Astrocyte of the cerebellum (primary cell): ENCODE measurements at regions not wholly inside any gene's neighbourhood (a gene's known extent, or its start where the extent isn't known, plus 50 kb on each side); places are given as distances from the start of the nearest gene placed in this dataset.

Source experiments
- DNase-seq: peaks from one replicate; pipeline ENCODE4 v3.0.0-alpha.2; 2011; ENCODE audit warnings: low read depth
- H3K4me3 ChIP-seq: 2 replicates; pipeline ENCODE4 v1.5.1; 2011; ENCODE audit warnings: mild to moderate bottlenecking, low read depth, low read length, moderate library complexity
- in situ Hi-C: cut with HindIII; loops from 2 replicates; pipeline ENCODE4 v1.10.0; 2017; ENCODE audit warnings: low sequenced_read_pairs
- TF ChIP-seq, protein P1 (sequence below): IDR thresholded peaks from 2 replicates; pipeline ENCODE4 v1.5.1; 2012; ENCODE audit warnings: low read length, low read depth, moderate library complexity, mild to moderate bottlenecking; ENCODE audit errors: missing control alignments

DNA sequence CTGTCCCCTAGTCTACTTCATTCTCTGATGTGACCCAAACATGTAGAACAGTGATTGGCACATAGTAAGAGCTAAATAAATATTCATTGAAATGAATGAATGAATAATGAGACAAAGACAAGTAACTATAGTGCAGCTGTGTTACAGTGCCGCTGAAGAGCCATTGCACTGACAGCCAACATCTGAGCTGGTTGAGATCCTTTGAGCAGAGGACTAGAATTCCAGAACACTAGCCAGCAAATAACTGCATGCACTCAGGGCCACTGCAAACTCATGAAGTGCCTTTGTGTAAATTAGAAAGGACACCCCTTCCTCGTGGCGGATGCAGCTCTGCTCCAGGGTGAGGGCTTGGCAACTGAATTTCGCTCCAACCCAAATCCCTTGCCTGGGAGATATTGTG is 230.3 kb upstream of the CDYL start:
- no peak for DNase-seq
- in situ Hi-C loops, result no loop called here
- no peak overlapping the region for H3K4me3 ChIP-seq
- TF ChIP-seq, protein P1, sequence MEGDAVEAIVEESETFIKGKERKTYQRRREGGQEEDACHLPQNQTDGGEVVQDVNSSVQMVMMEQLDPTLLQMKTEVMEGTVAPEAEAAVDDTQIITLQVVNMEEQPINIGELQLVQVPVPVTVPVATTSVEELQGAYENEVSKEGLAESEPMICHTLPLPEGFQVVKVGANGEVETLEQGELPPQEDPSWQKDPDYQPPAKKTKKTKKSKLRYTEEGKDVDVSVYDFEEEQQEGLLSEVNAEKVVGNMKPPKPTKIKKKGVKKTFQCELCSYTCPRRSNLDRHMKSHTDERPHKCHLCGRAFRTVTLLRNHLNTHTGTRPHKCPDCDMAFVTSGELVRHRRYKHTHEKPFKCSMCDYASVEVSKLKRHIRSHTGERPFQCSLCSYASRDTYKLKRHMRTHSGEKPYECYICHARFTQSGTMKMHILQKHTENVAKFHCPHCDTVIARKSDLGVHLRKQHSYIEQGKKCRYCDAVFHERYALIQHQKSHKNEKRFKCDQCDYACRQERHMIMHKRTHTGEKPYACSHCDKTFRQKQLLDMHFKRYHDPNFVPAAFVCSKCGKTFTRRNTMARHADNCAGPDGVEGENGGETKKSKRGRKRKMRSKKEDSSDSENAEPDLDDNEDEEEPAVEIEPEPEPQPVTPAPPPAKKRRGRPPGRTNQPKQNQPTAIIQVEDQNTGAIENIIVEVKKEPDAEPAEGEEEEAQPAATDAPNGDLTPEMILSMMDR, result no peak

DNA sequence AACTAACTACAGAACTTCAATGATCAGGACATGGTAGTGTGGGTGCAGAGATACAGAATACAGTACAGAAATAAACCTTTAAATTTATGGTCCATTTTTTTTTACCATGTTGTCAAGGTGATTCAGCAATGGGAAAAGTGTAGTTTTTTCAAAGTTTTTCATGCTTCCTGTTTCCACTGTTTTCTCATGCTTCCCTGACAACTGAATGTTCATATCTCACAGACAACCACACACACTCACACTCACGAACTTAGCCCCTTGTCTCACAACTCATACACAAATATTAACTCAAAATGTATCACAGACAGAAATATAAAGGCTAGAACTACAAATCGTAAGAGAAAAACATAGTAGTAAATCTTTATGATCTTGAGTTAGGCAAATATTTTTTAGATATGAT is 232.6 kb upstream of the CDYL start:
- in situ Hi-C loops, result no loop called here
- no peak overlapping the region for H3K4me3 ChIP-seq
- no peak for DNase-seq
- TF ChIP-seq, protein P1, result no peak

DNA sequence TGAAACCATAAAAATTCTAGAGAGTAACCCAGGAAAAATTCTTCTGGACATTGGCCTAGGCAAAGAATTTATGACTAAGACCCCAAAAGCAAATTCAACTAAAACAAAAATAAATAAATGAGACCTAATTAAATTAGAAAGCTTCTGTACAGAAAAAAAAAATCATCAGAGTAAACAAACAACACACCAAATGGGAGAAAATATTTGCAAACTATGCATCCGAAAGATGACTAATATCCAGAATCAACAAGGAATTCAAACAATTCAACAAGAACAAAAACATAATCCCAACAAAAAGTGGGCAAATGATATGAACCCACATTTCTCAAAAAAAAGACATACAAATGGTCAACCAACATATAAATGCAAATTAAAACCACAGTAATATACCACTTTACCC is 242.6 kb upstream of the CDYL start:
- DNase-seq, result no peak
- no peak overlapping the region for H3K4me3 ChIP-seq
- TF ChIP-seq, protein P1, result no peak
- in situ Hi-C loops, result no loop called here

DNA sequence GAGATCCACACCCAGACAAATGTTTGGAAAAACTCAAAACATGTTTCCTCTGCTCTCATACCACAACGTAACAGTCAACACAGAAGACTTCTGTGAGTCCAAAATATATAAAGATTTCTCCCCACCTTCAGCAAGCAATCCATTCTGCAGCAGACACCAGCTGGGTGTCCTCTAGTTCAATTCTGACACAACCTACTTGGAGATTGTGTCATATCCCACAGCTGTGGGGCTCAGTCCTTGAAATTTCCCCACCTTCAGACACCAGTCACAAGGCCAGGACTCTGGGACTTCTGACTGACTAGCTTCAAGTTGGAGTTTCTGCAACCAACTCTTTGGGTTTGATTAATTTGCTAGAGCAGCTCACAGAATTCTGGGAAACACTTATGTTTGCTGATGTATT is 244.8 kb upstream of the CDYL start:
- H3K4me3 ChIP-seq, result no peak overlapping the region
- TF ChIP-seq, protein P1, result no peak
- in situ Hi-C loops, result no loop called here
- DNase-seq, result no peak

DNA sequence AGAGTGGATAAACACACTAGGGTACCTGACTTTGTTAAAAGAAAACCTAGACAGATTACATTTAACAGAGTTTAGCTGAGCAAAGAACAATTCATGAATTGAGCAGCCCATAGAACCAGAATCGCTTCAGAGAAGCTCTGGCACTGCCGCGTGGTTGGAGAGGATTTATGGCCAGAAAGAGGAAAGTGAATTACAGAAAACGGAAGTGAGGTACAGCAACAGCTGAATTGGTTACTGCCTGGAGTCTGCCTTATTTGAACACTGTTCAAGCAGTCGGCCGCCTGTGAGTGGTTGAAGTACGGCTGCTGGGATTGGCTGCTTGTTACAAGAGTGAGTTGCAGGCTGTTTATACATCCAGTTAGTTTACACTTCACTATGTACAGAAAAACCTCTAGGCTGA is 253.8 kb upstream of the CDYL start:
- in situ Hi-C loops, result no loop called here
- H3K4me3 ChIP-seq, result no peak overlapping the region
- DNase-seq, result no peak
- TF ChIP-seq, protein P1, result no peak

DNA sequence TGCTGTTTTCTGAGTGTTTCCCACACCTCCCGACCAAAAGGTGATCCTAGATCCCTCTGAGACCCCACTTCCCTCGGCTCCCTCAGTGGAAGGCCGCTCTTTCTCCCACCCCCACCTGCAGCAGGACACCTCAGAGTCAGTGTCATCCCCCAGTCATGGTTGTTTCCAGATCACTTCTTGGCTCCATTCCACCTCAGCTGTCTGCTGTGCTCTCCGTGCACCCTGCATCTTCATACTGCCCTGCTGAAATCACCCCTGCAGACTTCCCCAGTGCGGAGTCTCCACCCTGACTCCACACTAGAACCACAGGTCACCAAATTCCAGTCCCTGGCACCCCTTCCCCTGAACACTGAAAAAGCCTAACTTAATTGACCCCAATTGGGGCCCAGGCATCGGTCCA is 255.1 kb upstream of the CDYL start:
- TF ChIP-seq, protein P1, result no peak
- in situ Hi-C loops, result no loop called here
- H3K4me3 ChIP-seq, result no peak overlapping the region

DNA sequence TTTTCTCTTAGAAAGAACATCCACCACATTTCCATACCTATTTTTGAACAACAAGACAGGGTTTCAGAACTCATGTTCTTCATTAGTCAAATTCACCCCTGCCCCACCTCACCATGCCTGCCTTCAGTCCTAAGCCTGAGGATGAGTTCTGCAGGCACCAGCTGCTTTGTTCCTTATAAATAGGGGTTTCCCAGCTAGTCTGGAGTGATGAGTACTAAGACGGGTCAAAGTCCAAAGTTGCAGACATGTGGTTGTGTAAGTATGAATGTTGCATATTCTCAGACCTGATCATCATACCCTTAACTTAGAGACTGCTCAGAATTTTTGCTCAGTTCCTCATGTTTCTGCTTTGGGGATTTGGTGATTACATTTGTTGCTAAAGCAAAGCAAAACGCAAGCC is 257.7 kb upstream of the CDYL start:
- in situ Hi-C loops, result no loop called here
- no peak overlapping the region for H3K4me3 ChIP-seq
- no peak for DNase-seq
- TF ChIP-seq, protein P1, result no peak

More for the DNA sequence above, 255.1 kb upstream of the CDYL start:
- DNase-seq, result no peak
